Ishikawa (cell line): ENCODE measurements at regions not wholly inside any gene's neighbourhood (a gene's known extent, or its start where the extent isn't known, plus 50 kb on each side); places are given as distances from the start of the nearest gene placed in this dataset.

Experiments
- CEBPB ChIP-seq: IDR thresholded peaks from 2 replicates; pipeline ENCODE4 v1.6.1; 2012
- MAX ChIP-seq: IDR thresholded peaks from 2 replicates; pipeline ENCODE4 v1.6.1; 2012
- RAD21 ChIP-seq: IDR thresholded peaks from 2 replicates; pipeline ENCODE4 v1.6.1; 2012; ENCODE audit warnings: low read depth
- ZBTB7A ChIP-seq: IDR thresholded peaks from 2 replicates; pipeline ENCODE4 v1.6.1; 2012; ENCODE audit warnings: low read depth
- TF ChIP-seq, protein P1 (sequence below): IDR thresholded peaks from 2 replicates; pipeline ENCODE4 v1.6.1; 2012; ENCODE audit warnings: low read depth, mild to moderate bottlenecking
- TF ChIP-seq, protein P2 (sequence below): IDR thresholded peaks from 2 replicates; pipeline ENCODE4 v1.6.1; 2012

- TF ChIP-seq RAD21 (no peak), MAX (no peak), CEBPB (no peak), ZBTB7A (no peak)
- TF ChIP-seq, protein P1, sequence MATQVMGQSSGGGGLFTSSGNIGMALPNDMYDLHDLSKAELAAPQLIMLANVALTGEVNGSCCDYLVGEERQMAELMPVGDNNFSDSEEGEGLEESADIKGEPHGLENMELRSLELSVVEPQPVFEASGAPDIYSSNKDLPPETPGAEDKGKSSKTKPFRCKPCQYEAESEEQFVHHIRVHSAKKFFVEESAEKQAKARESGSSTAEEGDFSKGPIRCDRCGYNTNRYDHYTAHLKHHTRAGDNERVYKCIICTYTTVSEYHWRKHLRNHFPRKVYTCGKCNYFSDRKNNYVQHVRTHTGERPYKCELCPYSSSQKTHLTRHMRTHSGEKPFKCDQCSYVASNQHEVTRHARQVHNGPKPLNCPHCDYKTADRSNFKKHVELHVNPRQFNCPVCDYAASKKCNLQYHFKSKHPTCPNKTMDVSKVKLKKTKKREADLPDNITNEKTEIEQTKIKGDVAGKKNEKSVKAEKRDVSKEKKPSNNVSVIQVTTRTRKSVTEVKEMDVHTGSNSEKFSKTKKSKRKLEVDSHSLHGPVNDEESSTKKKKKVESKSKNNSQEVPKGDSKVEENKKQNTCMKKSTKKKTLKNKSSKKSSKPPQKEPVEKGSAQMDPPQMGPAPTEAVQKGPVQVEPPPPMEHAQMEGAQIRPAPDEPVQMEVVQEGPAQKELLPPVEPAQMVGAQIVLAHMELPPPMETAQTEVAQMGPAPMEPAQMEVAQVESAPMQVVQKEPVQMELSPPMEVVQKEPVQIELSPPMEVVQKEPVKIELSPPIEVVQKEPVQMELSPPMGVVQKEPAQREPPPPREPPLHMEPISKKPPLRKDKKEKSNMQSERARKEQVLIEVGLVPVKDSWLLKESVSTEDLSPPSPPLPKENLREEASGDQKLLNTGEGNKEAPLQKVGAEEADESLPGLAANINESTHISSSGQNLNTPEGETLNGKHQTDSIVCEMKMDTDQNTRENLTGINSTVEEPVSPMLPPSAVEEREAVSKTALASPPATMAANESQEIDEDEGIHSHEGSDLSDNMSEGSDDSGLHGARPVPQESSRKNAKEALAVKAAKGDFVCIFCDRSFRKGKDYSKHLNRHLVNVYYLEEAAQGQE, result no peak
- TF ChIP-seq, protein P2, sequence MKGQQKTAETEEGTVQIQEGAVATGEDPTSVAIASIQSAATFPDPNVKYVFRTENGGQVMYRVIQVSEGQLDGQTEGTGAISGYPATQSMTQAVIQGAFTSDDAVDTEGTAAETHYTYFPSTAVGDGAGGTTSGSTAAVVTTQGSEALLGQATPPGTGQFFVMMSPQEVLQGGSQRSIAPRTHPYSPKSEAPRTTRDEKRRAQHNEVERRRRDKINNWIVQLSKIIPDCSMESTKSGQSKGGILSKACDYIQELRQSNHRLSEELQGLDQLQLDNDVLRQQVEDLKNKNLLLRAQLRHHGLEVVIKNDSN, result no peak
Measured at GRCh38 chr5:2385818-2386217, 365.7 kb downstream of the IRX2 start.
